Tibial nerve (tissue), 4 donors: ENCODE measurements at regions not wholly inside any gene's neighbourhood (a gene's known extent, or its start where the extent isn't known, plus 50 kb on each side); places are given as distances from the start of the nearest gene placed in this dataset.

Experiments used
- EP300 ChIP-seq, 2 donors: sonication (generic); formaldehyde crosslinking; IDR thresholded peaks; one replicate each; pipeline ENCODE4 v1.6.1; 2017; ENCODE audit warnings: antibody characterized with exemption in 2 of 2, mild to moderate bottlenecking in 1 of 2
- POLR2A ChIP-seq, 2 donors: fragments of 450-650 bp; IDR thresholded peaks; one replicate each; pipeline ENCODE4 v1.6.1; 2017; ENCODE audit warnings: antibody characterized with exemption in 2 of 2, mild to moderate bottlenecking in 2 of 2, moderate library complexity in 2 of 2
- TF ChIP-seq, protein P1 (sequence below), 5 experiments: fragments of 200-600 bp in 3 of 5; fragments of 450-650 bp in 2 of 5; sonication (generic) in 3 of 5; IDR thresholded peaks; one replicate each; pipeline ENCODE4 v1.5.1; 2016 to 2019; ENCODE audit warnings: antibody characterized with exemption in 5 of 5, mild to moderate bottlenecking in 3 of 5, moderate library complexity in 2 of 5

DNA sequence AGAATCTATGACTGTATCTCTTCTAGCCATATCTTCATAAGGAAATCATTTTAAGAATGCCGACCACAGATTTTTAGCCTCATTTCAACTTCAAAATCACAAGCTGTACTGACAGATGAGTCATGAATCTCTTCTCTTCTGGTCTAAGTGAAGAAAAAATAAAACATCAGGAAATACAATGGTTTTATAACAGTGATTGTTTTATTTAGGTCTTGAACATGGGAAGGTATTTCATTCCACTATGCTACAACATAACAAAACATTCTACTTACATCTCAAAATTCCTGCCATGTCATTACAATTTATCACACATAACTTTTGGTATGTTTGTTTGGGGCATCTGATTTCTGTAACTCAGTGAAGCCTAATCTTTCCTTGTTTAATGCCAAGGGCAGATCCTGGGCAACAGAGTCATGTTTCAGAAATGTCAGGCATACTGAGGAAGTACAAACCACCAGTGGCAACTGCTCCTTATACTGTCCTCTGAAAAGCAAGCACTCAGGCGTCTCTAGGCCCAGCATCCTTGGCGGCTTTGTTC is 325.0 kb downstream of the PDHA2 start:
- no peak for TF ChIP-seq POLR2A (IDR thresholded peaks at IDR 0.05)
- TF ChIP-seq, protein P1, sequence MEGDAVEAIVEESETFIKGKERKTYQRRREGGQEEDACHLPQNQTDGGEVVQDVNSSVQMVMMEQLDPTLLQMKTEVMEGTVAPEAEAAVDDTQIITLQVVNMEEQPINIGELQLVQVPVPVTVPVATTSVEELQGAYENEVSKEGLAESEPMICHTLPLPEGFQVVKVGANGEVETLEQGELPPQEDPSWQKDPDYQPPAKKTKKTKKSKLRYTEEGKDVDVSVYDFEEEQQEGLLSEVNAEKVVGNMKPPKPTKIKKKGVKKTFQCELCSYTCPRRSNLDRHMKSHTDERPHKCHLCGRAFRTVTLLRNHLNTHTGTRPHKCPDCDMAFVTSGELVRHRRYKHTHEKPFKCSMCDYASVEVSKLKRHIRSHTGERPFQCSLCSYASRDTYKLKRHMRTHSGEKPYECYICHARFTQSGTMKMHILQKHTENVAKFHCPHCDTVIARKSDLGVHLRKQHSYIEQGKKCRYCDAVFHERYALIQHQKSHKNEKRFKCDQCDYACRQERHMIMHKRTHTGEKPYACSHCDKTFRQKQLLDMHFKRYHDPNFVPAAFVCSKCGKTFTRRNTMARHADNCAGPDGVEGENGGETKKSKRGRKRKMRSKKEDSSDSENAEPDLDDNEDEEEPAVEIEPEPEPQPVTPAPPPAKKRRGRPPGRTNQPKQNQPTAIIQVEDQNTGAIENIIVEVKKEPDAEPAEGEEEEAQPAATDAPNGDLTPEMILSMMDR (IDR thresholded peaks at IDR 0.05) = no peak
- TF ChIP-seq EP300 (IDR thresholded peaks at IDR 0.05) = no peak
